CD14-positive monocyte (primary cell): ENCODE measurements at regions not wholly inside any gene's neighbourhood (a gene's known extent, or its start where the extent isn't known, plus 50 kb on each side); places are given as distances from the start of the nearest gene placed in this dataset.

Experiments used
- DNase-seq, 3 donors: peaks; one replicate each; pipeline ENCODE4 v3.0.0-alpha.2; 2011 to 2022
- H2AFZ ChIP-seq: 2 replicates; pipeline ENCODE4 v1.6.0; 2012; ENCODE audit warnings: mild to moderate bottlenecking, low read depth, low read length, inconsistent platforms; ENCODE audit not compliant: insufficient read depth, poor library complexity, severe bottlenecking
- H3K27ac ChIP-seq, 2 donors: 1 replicate in 1 of 2; 2 replicates in 1 of 2; pipeline ENCODE4 v1.5.1; 2012 to 2013; ENCODE audit warnings: low read length in 2 of 2, control low read depth in 1 of 2, inconsistent platforms in 1 of 2, low read depth in 1 of 2, mild to moderate bottlenecking in 1 of 2
- H3K27me3 ChIP-seq, 2 donors: one replicate each; pipeline versions ENCODE4 v1.6.0 to v1.6.1; 2011 to 2013; ENCODE audit warnings: low read length in 2 of 2; ENCODE audit not compliant: control insufficient read depth in 2 of 2, insufficient read depth in 2 of 2
- H3K36me3 ChIP-seq, 2 donors: replicated peaks in 1 of 2; 1 replicate in 1 of 2; 2 replicates in 1 of 2; pipeline versions ENCODE4 v1.5.1 to v1.6.1; 2012 to 2013; ENCODE audit warnings: low read length in 2 of 2, control low read depth in 1 of 2, inconsistent platforms in 1 of 2, mild to moderate bottlenecking in 1 of 2; ENCODE audit not compliant: insufficient read depth in 2 of 2, control insufficient read depth in 1 of 2
- H3K4me1 ChIP-seq, 2 donors: 1 replicate in 1 of 2; 2 replicates in 1 of 2; pipeline versions ENCODE4 v1.5.1 to v1.6.1; 2012 to 2013; ENCODE audit warnings: low read length in 2 of 2, control low read depth in 1 of 2, inconsistent platforms in 1 of 2, mild to moderate bottlenecking in 1 of 2, moderate library complexity in 1 of 2; ENCODE audit not compliant: insufficient read depth in 2 of 2, control insufficient read depth in 1 of 2
- H3K4me2 ChIP-seq: replicated peaks from 2 replicates; pipeline ENCODE3; 2012; ENCODE audit warnings: low read length, moderate library complexity, mild to moderate bottlenecking; ENCODE audit not compliant: poor library complexity, severe bottlenecking; ENCODE audit errors: extremely low read depth
- H3K4me3 ChIP-seq, 3 experiments: fragments of 200-600 bp in 1 of 3; sonication (generic) in 1 of 3; replicated peaks in 1 of 3; 1 replicate in 2 of 3; 2 replicates in 1 of 3; pipeline ENCODE4 v1.5.1; 2011 to 2013; ENCODE audit warnings: low read length in 3 of 3, mild to moderate bottlenecking in 3 of 3, control low read depth in 2 of 3, low read depth in 2 of 3, inconsistent platforms in 1 of 3, moderate library complexity in 1 of 3
- H3K79me2 ChIP-seq: 2 replicates; pipeline ENCODE4 v1.6.0; 2012; ENCODE audit warnings: mild to moderate bottlenecking, control low read depth, inconsistent platforms, low read length, moderate library complexity; ENCODE audit not compliant: insufficient read depth
- H3K9ac ChIP-seq: 2 replicates; pipeline ENCODE4 v1.6.0; 2017; ENCODE audit warnings: low read length, mild to moderate bottlenecking; ENCODE audit not compliant: insufficient read depth, poor library complexity, severe bottlenecking
- H3K9me3 ChIP-seq, 2 donors: replicated peaks in 1 of 2; 1 replicate in 1 of 2; 2 replicates in 1 of 2; pipeline versions ENCODE4 v1.5.1 to v1.6.1; 2012 to 2013; ENCODE audit warnings: low read length in 2 of 2, control low read depth in 1 of 2; ENCODE audit not compliant: control insufficient read depth in 1 of 2, insufficient read depth in 1 of 2
- H4K20me1 ChIP-seq: 2 replicates; pipeline ENCODE4 v1.6.0; 2012; ENCODE audit warnings: mild to moderate bottlenecking, low read length, control low read depth, moderate library complexity; ENCODE audit not compliant: insufficient read depth
- H3K27ac Mint-ChIP-seq, 7 donors: one replicate each; pipeline ENCODE4 v1.8.0; 2020; ENCODE audit warnings: mild to moderate bottlenecking in 7 of 7, mixed read lengths in 7 of 7, moderate library complexity in 6 of 7, inconsistent platforms in 2 of 7
- H3K27me3 Mint-ChIP-seq, 3 donors: one replicate each; pipeline ENCODE4 v1.8.0; 2021 to 2022; ENCODE audit warnings: low read depth in 3 of 3, mild to moderate bottlenecking in 3 of 3, mixed read lengths in 3 of 3, moderate library complexity in 3 of 3, inconsistent platforms in 1 of 3
- H3K36me3 Mint-ChIP-seq, 2 donors: one replicate each; pipeline ENCODE4 v1.8.0; 2020; ENCODE audit warnings: mixed read lengths in 2 of 2, inconsistent platforms in 1 of 2, mild to moderate bottlenecking in 1 of 2
- H3K4me1 Mint-ChIP-seq: one replicate; pipeline ENCODE4 v1.8.0; 2020; ENCODE audit warnings: mild to moderate bottlenecking, mixed read lengths
- H3K4me3 Mint-ChIP-seq, 2 donors: one replicate each; pipeline ENCODE4 v1.8.0; 2020; ENCODE audit warnings: mild to moderate bottlenecking in 2 of 2, mixed read lengths in 2 of 2, moderate library complexity in 1 of 2
- H3K9me3 Mint-ChIP-seq, 7 donors: one replicate each; pipeline ENCODE4 v1.8.0; 2020 to 2022; ENCODE audit warnings: mixed read lengths in 7 of 7, mild to moderate bottlenecking in 6 of 7, moderate library complexity in 6 of 7, inconsistent platforms in 2 of 7
- CTCF ChIP-seq: fragments of 200-600 bp; IDR thresholded peaks from one replicate; pipeline ENCODE4 v1.8.0; 2022; ENCODE audit warnings: antibody characterized with exemption, mild to moderate bottlenecking
- WGBS: methylation state at CpG from one replicate; pipeline ENCODE4 v1.1.5; 2013; ENCODE audit warnings: missing lambda C conversion rate; ENCODE audit not compliant: insufficient coverage; 5-methylcytosine and 5-hydroxymethylcytosine counted together
- intact Hi-C, 2 donors: fragments of 100-400 bp; cut with micrococcal nuclease; formaldehyde crosslinking; loops; one replicate each; pipeline versions ENCODE4 v1.15.0 to v1.15.1; 2023

GRCh38 chr4:145279122-145279960 is 99.0 kb upstream of the OTUD4 start:
- H3K4me2 ChIP-seq = no peak overlapping the region
- no peak overlapping the region for H3K27ac ChIP-seq
- H3K9me3 ChIP-seq = no peaks in the 10 kb centered on the region
- peaks cover 0 to 2% (median 2%) of the 10 kb centered on the region in 3 donors for H3K27me3 Mint-ChIP-seq
- no peak overlapping the region for H2AFZ ChIP-seq
- peaks cover 0 to 6% (median 0%) of the 10 kb centered on the region in 7 donors for H3K9me3 Mint-ChIP-seq
- WGBS = no CpG with 5 or more reads among the region's 8 CpGs
- H3K27me3 ChIP-seq = no peaks in the 10 kb centered on the region
- no peaks in the 10 kb centered on the region for H3K4me1 ChIP-seq
- H3K4me3 ChIP-seq = no peak overlapping the region
- H3K4me1 Mint-ChIP-seq = no peaks in the 10 kb centered on the region
- TF ChIP-seq CTCF = no peak
- H4K20me1 ChIP-seq = no peaks in the 10 kb centered on the region
- intact Hi-C loops = no loop called here
- DNase-seq = no peak
- no peaks in the 10 kb centered on the region for H3K36me3 Mint-ChIP-seq
- H3K36me3 ChIP-seq = no peaks in the 10 kb centered on the region
- no peak overlapping the region for H3K9ac ChIP-seq
- no peak overlapping the region for H3K27ac Mint-ChIP-seq
- H3K79me2 ChIP-seq = no peaks in the 10 kb centered on the region
- H3K4me3 Mint-ChIP-seq = no peak overlapping the region

- H3K4me1 ChIP-seq = no peaks in the 10 kb centered on the region
- H3K79me2 ChIP-seq = no peaks in the 10 kb centered on the region
- H3K27me3 Mint-ChIP-seq = peaks cover 0 to 2% (median 2%) of the 10 kb centered on the region in 3 donors
- no peaks in the 10 kb centered on the region for H3K36me3 Mint-ChIP-seq
- DNase-seq = no peak
- H3K9me3 ChIP-seq = no peaks in the 10 kb centered on the region
- peaks cover 0 to 6% (median 3%) of the 10 kb centered on the region in 7 donors for H3K9me3 Mint-ChIP-seq
- H3K36me3 ChIP-seq = no peaks in the 10 kb centered on the region
- no peaks in the 10 kb centered on the region for H3K27me3 ChIP-seq
- no peak overlapping the region for H3K9ac ChIP-seq
- H3K27ac ChIP-seq = no peak overlapping the region
- no peak overlapping the region for H3K4me3 Mint-ChIP-seq
- no peak overlapping the region for H3K4me2 ChIP-seq
- no peak overlapping the region for H2AFZ ChIP-seq
- intact Hi-C loops = no loop called here
- no peaks in the 10 kb centered on the region for H3K4me1 Mint-ChIP-seq
- H3K4me3 ChIP-seq = no peak overlapping the region
- H4K20me1 ChIP-seq = no peaks in the 10 kb centered on the region
- H3K27ac Mint-ChIP-seq = no peak overlapping the region
- no peak for TF ChIP-seq CTCF
- WGBS = no CpG with 5 or more reads among the region's 2 CpGs
These were observed 98.1 kb upstream of the OTUD4 start for GRCh38 chr4:145278341-145279121.
